Naive thymus-derived CD8-positive, alpha-beta T cell (primary cell): ENCODE measurements at regions not wholly inside any gene's neighbourhood (a gene's known extent, or its start where the extent isn't known, plus 50 kb on each side); places are given as distances from the start of the nearest gene placed in this dataset.

Experiments
- ATAC-seq, 2 donors: fragments of 150-1000 bp; cut with Tn5 transposase in 1 of 2; sonication (Bioruptor Pico), chemical (Tn5 transposase) in 1 of 2; 1 replicate in 1 of 2; 2 replicates in 1 of 2; pipeline ENCODE4 v1.10.0; 2021; ENCODE audit warnings: mild to moderate bottlenecking in 2 of 2, moderate library complexity in 2 of 2
- POLR2A ChIA-PET: fragments of 350-600 bp; sonication (Branson Sonifier 250); formaldehyde crosslinking; loops from one replicate; lab custom pipeline; 2021; ENCODE audit warnings: antibody characterized with exemption; lab: Charles Lee
- DNase-seq, 10 donors: peaks; one replicate each; pipeline versions ENCODE4 v3.0.0 to v3.0.0-alpha.2; 2020 to 2022
- H3K27ac Mint-ChIP-seq, 10 donors: one replicate each; pipeline ENCODE4 v1.8.0; 2020 to 2022; ENCODE audit warnings: mild to moderate bottlenecking in 10 of 10, mixed read lengths in 10 of 10, moderate library complexity in 4 of 10, inconsistent platforms in 1 of 10
- H3K27me3 Mint-ChIP-seq, 5 donors: one replicate each; pipeline ENCODE4 v1.8.0; 2021 to 2022; ENCODE audit warnings: mixed read lengths in 5 of 5
- H3K36me3 Mint-ChIP-seq, 3 donors: one replicate each; pipeline ENCODE4 v1.8.0; 2020 to 2022; ENCODE audit warnings: mixed read lengths in 3 of 3, mild to moderate bottlenecking in 2 of 3, inconsistent platforms in 1 of 3
- H3K4me1 Mint-ChIP-seq, 4 donors: one replicate each; pipeline ENCODE4 v1.8.0; 2021 to 2022; ENCODE audit warnings: mixed read lengths in 4 of 4
- H3K4me3 Mint-ChIP-seq, 10 donors: one replicate each; pipeline ENCODE4 v1.8.0; 2020 to 2022; ENCODE audit warnings: mild to moderate bottlenecking in 10 of 10, mixed read lengths in 10 of 10, moderate library complexity in 6 of 10, inconsistent platforms in 1 of 10
- H3K9me3 Mint-ChIP-seq, 9 donors: one replicate each; pipeline ENCODE4 v1.8.0; 2020 to 2022; ENCODE audit warnings: mixed read lengths in 9 of 9, mild to moderate bottlenecking in 3 of 9, inconsistent platforms in 1 of 9, moderate library complexity in 1 of 9

- Mint-ChIP-seq H3K36me3 (peaks cover 0 to 7% (median 0%) of the 10 kb centered on the region in 3 donors), H3K4me3 (no peak overlapping the region), H3K27ac (no peak overlapping the region), H3K9me3 (peaks cover 0 to 9% (median 4%) of the 10 kb centered on the region in 9 donors), H3K27me3 (peaks cover 0 to 13% (median 4%) of the 10 kb centered on the region in 5 donors), H3K4me1 (no peaks in the 10 kb centered on the region)
- DNase-seq (no peak), ATAC-seq (no peak)
- POLR2A ChIA-PET: no interaction called here
These were observed 172.3 kb upstream of the PLPPR1 start for GRCh38 chr9:100856238-100856637.

- DNase-seq: no peak
- Mint-ChIP-seq H3K4me1 (no peaks in the 10 kb centered on the region), H3K27ac (no peak overlapping the region), H3K9me3 (peaks cover 0 to 29% (median 7%) of the 10 kb centered on the region in 9 donors), H3K36me3 (peaks cover 0 to 15% (median 0%) of the 10 kb centered on the region in 3 donors), H3K27me3 (peaks cover 0 to 11% (median 4%) of the 10 kb centered on the region in 5 donors), H3K4me3 (no peak overlapping the region)
- no peak for ATAC-seq
- POLR2A ChIA-PET: no interaction called here
These were observed 163.4 kb upstream of the PLPPR1 start for GRCh38 chr9:100865111-100865510.

- peaks cover 0 to 11% (median 4%) of the 10 kb centered on the region in 5 donors for H3K27me3 Mint-ChIP-seq
- no peaks in the 10 kb centered on the region for H3K4me1 Mint-ChIP-seq
- DNase-seq (no peak), ATAC-seq (no peak)
- peaks cover 0 to 30% (median 8%) of the 10 kb centered on the region in 9 donors for H3K9me3 Mint-ChIP-seq
- H3K4me3 Mint-ChIP-seq: no peak overlapping the region
- POLR2A ChIA-PET: no interaction called here
- H3K36me3 Mint-ChIP-seq: peaks cover 0 to 14% (median 0%) of the 10 kb centered on the region in 3 donors
- no peak overlapping the region for H3K27ac Mint-ChIP-seq
These were observed 162.9 kb upstream of the PLPPR1 start for GRCh38 chr9:100865648-100866047.

- no peak overlapping the region for H3K27ac Mint-ChIP-seq
- POLR2A ChIA-PET: no interaction called here
- DNase-seq: no peak
- ATAC-seq: no peak
- peaks cover 0 to 22% (median 10%) of the 10 kb centered on the region in 9 donors for H3K9me3 Mint-ChIP-seq
- peaks cover 0 to 5% (median 0%) of the 10 kb centered on the region in 3 donors for H3K36me3 Mint-ChIP-seq
- H3K27me3 Mint-ChIP-seq: peaks cover 0 to 11% (median 2%) of the 10 kb centered on the region in 5 donors
- H3K4me3 Mint-ChIP-seq: no peak overlapping the region
- no peaks in the 10 kb centered on the region for H3K4me1 Mint-ChIP-seq
These were observed 159.2 kb upstream of the PLPPR1 start for GRCh38 chr9:100869326-100869725.

GRCh38 chr9:100879884-100880283 lies 148.6 kb upstream of the PLPPR1 start:
- H3K36me3 Mint-ChIP-seq: no peaks in the 10 kb centered on the region
- POLR2A ChIA-PET: no interaction called here
- H3K27ac Mint-ChIP-seq: no peak overlapping the region
- H3K9me3 Mint-ChIP-seq: peaks cover 0 to 2% (median 0%) of the 10 kb centered on the region in 9 donors
- DNase-seq (no peak), ATAC-seq (no peak)
- H3K4me1 Mint-ChIP-seq: no peaks in the 10 kb centered on the region
- peaks cover 0 to under 1% (median 0%) of the 10 kb centered on the region in 5 donors for H3K27me3 Mint-ChIP-seq
- H3K4me3 Mint-ChIP-seq: no peak overlapping the region

- H3K4me1 Mint-ChIP-seq: no peaks in the 10 kb centered on the region
- peaks cover 0 to 5% (median 0%) of the 10 kb centered on the region in 9 donors for H3K9me3 Mint-ChIP-seq
- POLR2A ChIA-PET: no interaction called here
- ATAC-seq (no peak), DNase-seq (no peak)
- no peak overlapping the region for H3K4me3 Mint-ChIP-seq
- peaks cover 0 to 5% (median 0%) of the 10 kb centered on the region in 5 donors for H3K27me3 Mint-ChIP-seq
- no peaks in the 10 kb centered on the region for H3K36me3 Mint-ChIP-seq
- no peak overlapping the region for H3K27ac Mint-ChIP-seq
These were observed 148.2 kb upstream of the PLPPR1 start for GRCh38 chr9:100880284-100880683.

GRCh38 chr9:100884518-100884917 lies 144.0 kb upstream of the PLPPR1 start:
- Mint-ChIP-seq H3K4me3 (no peak overlapping the region), H3K27ac (no peak overlapping the region), H3K36me3 (no peaks in the 10 kb centered on the region), H3K27me3 (peaks cover 0 to 14% (median 0%) of the 10 kb centered on the region in 5 donors), H3K4me1 (no peaks in the 10 kb centered on the region), H3K9me3 (peaks cover 0 to 11% (median 0%) of the 10 kb centered on the region in 9 donors)
- POLR2A ChIA-PET: no interaction called here
- ATAC-seq: no peak
- DNase-seq: no peak

- H3K4me3 Mint-ChIP-seq: no peak overlapping the region
- ATAC-seq (no peak), DNase-seq (no peak)
- POLR2A ChIA-PET: no interaction called here
- no peaks in the 10 kb centered on the region for H3K36me3 Mint-ChIP-seq
- no peak overlapping the region for H3K27ac Mint-ChIP-seq
- peaks cover 0 to 15% (median 3%) of the 10 kb centered on the region in 5 donors for H3K27me3 Mint-ChIP-seq
- H3K4me1 Mint-ChIP-seq: no peaks in the 10 kb centered on the region
- peaks cover 0 to 6% (median 0%) of the 10 kb centered on the region in 9 donors for H3K9me3 Mint-ChIP-seq
These were observed 138.2 kb upstream of the PLPPR1 start for GRCh38 chr9:100890321-100890720.

- no peak for DNase-seq
- Mint-ChIP-seq H3K27me3 (peaks cover 0 to 20% (median 0%) of the 10 kb centered on the region in 5 donors), H3K4me3 (no peak overlapping the region), H3K27ac (no peak overlapping the region), H3K9me3 (peaks cover 0 to 10% (median 0%) of the 10 kb centered on the region in 9 donors), H3K36me3 (peaks cover 0 to 4% (median 0%) of the 10 kb centered on the region in 3 donors), H3K4me1 (no peaks in the 10 kb centered on the region)
- POLR2A ChIA-PET: no interaction called here
- ATAC-seq: no peak
These were observed 117.3 kb upstream of the PLPPR1 start for GRCh38 chr9:100911273-100911672.

- DNase-seq (no peak), ATAC-seq (no peak)
- POLR2A ChIA-PET: no interaction called here
- Mint-ChIP-seq H3K27ac (peak overlapping the region in 1 of 10 donors; percentile 73), H3K27me3 (peaks cover 0 to 20% (median 0%) of the 10 kb centered on the region in 5 donors), H3K36me3 (peaks cover 0 to 4% (median 0%) of the 10 kb centered on the region in 3 donors), H3K4me1 (no peaks in the 10 kb centered on the region), H3K9me3 (peaks cover 0 to 10% (median 0%) of the 10 kb centered on the region in 9 donors), H3K4me3 (no peak overlapping the region)
These were observed 115.3 kb upstream of the PLPPR1 start for GRCh38 chr9:100913257-100913656.

GRCh38 chr9:100914266-100914665 lies 114.3 kb upstream of the PLPPR1 start:
- no peak for ATAC-seq
- H3K36me3 Mint-ChIP-seq: peaks cover 0 to 4% (median 0%) of the 10 kb centered on the region in 3 donors

GRCh38 chr9:100919506-100919905 lies 109.0 kb upstream of the PLPPR1 start:
- H3K36me3 Mint-ChIP-seq: no peaks in the 10 kb centered on the region
- peaks cover 0 to 10% (median 3%) of the 10 kb centered on the region in 9 donors for H3K9me3 Mint-ChIP-seq
- ATAC-seq (no peak), DNase-seq (no peak)
- POLR2A ChIA-PET: no interaction called here
- H3K27ac Mint-ChIP-seq: no peak overlapping the region
- H3K4me1 Mint-ChIP-seq: no peaks in the 10 kb centered on the region
- H3K27me3 Mint-ChIP-seq: peaks cover 0 to 13% (median 0%) of the 10 kb centered on the region in 5 donors
- H3K4me3 Mint-ChIP-seq: no peak overlapping the region

More at GRCh38 chr9:100914266-100914665, 114.3 kb upstream of the PLPPR1 start:
- H3K4me3 Mint-ChIP-seq: no peak overlapping the region
- no peak overlapping the region for H3K27ac Mint-ChIP-seq
- H3K4me1 Mint-ChIP-seq: no peaks in the 10 kb centered on the region
- peaks cover 0 to 20% (median 0%) of the 10 kb centered on the region in 5 donors for H3K27me3 Mint-ChIP-seq
- no peak for DNase-seq
- peaks cover 0 to 10% (median 0%) of the 10 kb centered on the region in 9 donors for H3K9me3 Mint-ChIP-seq
- POLR2A ChIA-PET: no interaction called here

GRCh38 chr9:100926366-100926765 lies 102.2 kb upstream of the PLPPR1 start:
- DNase-seq: no peak
- no peak overlapping the region for H3K27ac Mint-ChIP-seq
- peaks cover 0 to 5% (median 0%) of the 10 kb centered on the region in 9 donors for H3K9me3 Mint-ChIP-seq
- POLR2A ChIA-PET: no interaction called here
- ATAC-seq: no peak
- H3K36me3 Mint-ChIP-seq: no peaks in the 10 kb centered on the region
- no peak overlapping the region for H3K4me3 Mint-ChIP-seq
- no peaks in the 10 kb centered on the region for H3K4me1 Mint-ChIP-seq
- peaks cover 0 to 17% (median 0%) of the 10 kb centered on the region in 5 donors for H3K27me3 Mint-ChIP-seq

GRCh38 chr9:100927763-100928162 lies 100.8 kb upstream of the PLPPR1 start:
- Mint-ChIP-seq H3K9me3 (peaks cover 0 to 3% (median 0%) of the 10 kb centered on the region in 9 donors), H3K27ac (no peak overlapping the region), H3K4me1 (no peaks in the 10 kb centered on the region), H3K27me3 (peaks cover 0 to 17% (median 0%) of the 10 kb centered on the region in 5 donors), H3K36me3 (no peaks in the 10 kb centered on the region), H3K4me3 (no peak overlapping the region)
- DNase-seq (no peak), ATAC-seq (no peak)
- POLR2A ChIA-PET: no interaction called here
